HEK293 (cell line): ENCODE measurements at regions not wholly inside any gene's neighbourhood (a gene's known extent, or its start where the extent isn't known, plus 50 kb on each side); places are given as distances from the start of the nearest gene placed in this dataset.
A peak's percentile ranks its signal among the peaks of the same experiment; 100 is the strongest.

Experiments
- CTCF ChIA-PET: fragments of 350-600 bp; formaldehyde crosslinking; extraction: SDS; loops from one replicate; lab custom pipeline; 2021; ENCODE audit warnings: antibody characterized with exemption; lab: Yijun Ruan, JAX
- POLR2A ChIA-PET: fragments of 300-600 bp; formaldehyde crosslinking; extraction: SDS; loops from one replicate; lab custom pipeline; 2020; ENCODE audit warnings: antibody characterized with exemption, inconsistent platforms; lab: Yijun Ruan, JAX
- H3K27ac ChIP-seq: fragments of 200-500 bp; sonication (Bioruptor generic); 2 replicates; pipeline ENCODE4 v1.5.1; 2014; ENCODE audit warnings: low read depth, low read length, control low read depth, inconsistent platforms; ENCODE audit errors: extremely low read depth
- H3K36me3 ChIP-seq, 2 experiments: fragments of 200-500 bp in 1 of 2; sonication (Bioruptor generic) in 1 of 2; 1 replicate in 1 of 2; 2 replicates in 1 of 2; pipeline ENCODE4 v1.5.1; 2014 to 2017; ENCODE audit warnings: inconsistent platforms in 2 of 2, low read length in 2 of 2; ENCODE audit not compliant: control insufficient read depth in 2 of 2, insufficient read depth in 1 of 2
- H3K4me1 ChIP-seq: fragments of 200-500 bp; sonication (Bioruptor generic); 2 replicates; pipeline ENCODE4 v1.5.1; 2014; ENCODE audit warnings: mild to moderate bottlenecking, low read length, inconsistent platforms; ENCODE audit not compliant: control insufficient read depth, insufficient read depth
- H3K4me3 ChIP-seq: 2 replicates; pipeline ENCODE4 v1.5.1; 2011; ENCODE audit warnings: low read depth, mild to moderate bottlenecking, control low read depth, low read length, moderate library complexity
- H3K9me3 ChIP-seq: fragments of 200-500 bp; sonication (Bioruptor generic); 2 replicates; pipeline ENCODE4 v1.5.1; 2014; ENCODE audit warnings: low read depth, low read length, inconsistent platforms; ENCODE audit not compliant: control insufficient read depth, insufficient read depth
- FEZF1 ChIP-seq: fragments of 450-650 bp; formaldehyde crosslinking; IDR thresholded peaks from 2 replicates; pipeline ENCODE4 v1.5.1; 2016; ENCODE audit warnings: missing biosample characterization, missing genetic modification characterization
- GLI4 ChIP-seq: fragments of 450-650 bp; formaldehyde crosslinking; IDR thresholded peaks from 2 replicates; pipeline ENCODE4 v1.5.1; 2016; ENCODE audit warnings: missing biosample characterization, missing genetic modification characterization
- MEIS1 ChIP-seq: sonication (generic); formaldehyde crosslinking; IDR thresholded peaks from 2 replicates; pipeline ENCODE4 v1.8.1; 2022; ENCODE audit warnings: missing genetic modification reagents, mild to moderate bottlenecking, borderline replicate concordance
- OSR2 ChIP-seq: fragments of 450-650 bp; formaldehyde crosslinking; IDR thresholded peaks from 2 replicates; pipeline ENCODE4 v1.5.1; 2016; ENCODE audit warnings: missing biosample characterization, missing genetic modification characterization
- OVOL3 ChIP-seq: fragments of 450-650 bp; formaldehyde crosslinking; IDR thresholded peaks from 2 replicates; pipeline ENCODE4 v1.5.1; 2016; ENCODE audit warnings: missing biosample characterization, missing genetic modification characterization
- PATZ1 ChIP-seq: fragments of 450-650 bp; formaldehyde crosslinking; IDR thresholded peaks from 2 replicates; pipeline ENCODE4 v1.5.1; 2016; ENCODE audit warnings: missing biosample characterization, missing genetic modification characterization
- PRDM4 ChIP-seq: fragments of 450-650 bp; formaldehyde crosslinking; IDR thresholded peaks from 2 replicates; pipeline ENCODE4 v1.5.1; 2017; ENCODE audit warnings: missing biosample characterization, missing genetic modification characterization
- REPIN1 ChIP-seq: fragments of 450-650 bp; formaldehyde crosslinking; IDR thresholded peaks from 2 replicates; pipeline ENCODE4 v1.5.1; 2017; ENCODE audit warnings: missing biosample characterization, missing genetic modification characterization, low read depth
- ZBTB21 ChIP-seq: fragments of 450-650 bp; formaldehyde crosslinking; IDR thresholded peaks from 2 replicates; pipeline ENCODE4 v1.5.1; 2017; ENCODE audit warnings: missing biosample characterization, missing genetic modification characterization
- ZFP41 ChIP-seq: fragments of 450-650 bp; formaldehyde crosslinking; IDR thresholded peaks from 2 replicates; pipeline ENCODE4 v1.5.1; 2016; ENCODE audit warnings: missing biosample characterization, missing genetic modification characterization, borderline replicate concordance
- ZNF10 ChIP-seq: fragments of 450-650 bp; formaldehyde crosslinking; IDR thresholded peaks from 2 replicates; pipeline ENCODE4 v1.5.1; 2017; ENCODE audit warnings: missing biosample characterization, missing genetic modification characterization
- ZNF114 ChIP-seq: fragments of 450-650 bp; formaldehyde crosslinking; IDR thresholded peaks from 2 replicates; pipeline ENCODE4 v1.5.0; 2017; ENCODE audit warnings: missing biosample characterization, missing genetic modification characterization
- ZNF133 ChIP-seq: fragments of 450-650 bp; formaldehyde crosslinking; IDR thresholded peaks from 2 replicates; pipeline ENCODE4 v1.5.1; 2016; ENCODE audit warnings: missing biosample characterization, missing genetic modification characterization
- ZNF16 ChIP-seq: fragments of 450-650 bp; formaldehyde crosslinking; IDR thresholded peaks from 2 replicates; pipeline ENCODE4 v1.5.1; 2016; ENCODE audit warnings: low read depth, missing biosample characterization, missing genetic modification characterization
- ZNF248 ChIP-seq: fragments of 450-650 bp; formaldehyde crosslinking; IDR thresholded peaks from 2 replicates; pipeline ENCODE4 v1.5.1; 2017; ENCODE audit warnings: missing biosample characterization, missing genetic modification characterization
- ZNF26 ChIP-seq: fragments of 450-650 bp; formaldehyde crosslinking; IDR thresholded peaks from 2 replicates; pipeline ENCODE4 v1.5.1; 2016; ENCODE audit warnings: missing biosample characterization, missing genetic modification characterization
- ZNF354C ChIP-seq: fragments of 450-650 bp; formaldehyde crosslinking; IDR thresholded peaks from 2 replicates; pipeline ENCODE4 v1.5.1; 2016; ENCODE audit warnings: missing biosample characterization, missing genetic modification characterization, low read depth, borderline replicate concordance
- ZNF37A ChIP-seq: fragments of 450-650 bp; IDR thresholded peaks from 2 replicates; pipeline ENCODE4 v1.5.1; 2018; ENCODE audit warnings: missing biosample characterization, missing genetic modification characterization
- ZNF416 ChIP-seq: fragments of 450-650 bp; formaldehyde crosslinking; IDR thresholded peaks from 2 replicates; pipeline ENCODE4 v1.5.1; 2016; ENCODE audit warnings: missing biosample characterization, missing genetic modification characterization
- ZNF433 ChIP-seq: fragments of 450-650 bp; formaldehyde crosslinking; IDR thresholded peaks from 2 replicates; pipeline ENCODE4 v1.5.1; 2016; ENCODE audit warnings: missing biosample characterization, missing genetic modification characterization, low read depth
- ZNF473 ChIP-seq: fragments of 450-650 bp; formaldehyde crosslinking; IDR thresholded peaks from 2 replicates; pipeline ENCODE4 v1.5.1; 2017; ENCODE audit warnings: missing biosample characterization, missing genetic modification characterization
- ZNF488 ChIP-seq: fragments of 450-650 bp; formaldehyde crosslinking; IDR thresholded peaks from 2 replicates; pipeline ENCODE4 v1.5.1; 2016; ENCODE audit warnings: missing biosample characterization, missing genetic modification characterization
- ZNF501 ChIP-seq: fragments of 450-650 bp; formaldehyde crosslinking; IDR thresholded peaks from 2 replicates; pipeline ENCODE4 v1.5.1; 2016; ENCODE audit warnings: missing biosample characterization, missing genetic modification characterization
- ZNF645 ChIP-seq: fragments of 450-650 bp; formaldehyde crosslinking; IDR thresholded peaks from 2 replicates; pipeline ENCODE4; 2016; ENCODE audit warnings: missing biosample characterization, missing genetic modification characterization
- ZNF747 ChIP-seq: fragments of 450-650 bp; formaldehyde crosslinking; IDR thresholded peaks from 2 replicates; pipeline ENCODE4 v1.5.1; 2016; ENCODE audit warnings: missing biosample characterization, missing genetic modification characterization
- TF ChIP-seq, protein P1 (sequence below): fragments of 450-650 bp; formaldehyde crosslinking; IDR thresholded peaks from 2 replicates; pipeline ENCODE4 v1.5.1; 2016; ENCODE audit warnings: missing biosample characterization, missing genetic modification characterization

- no peak overlapping the region for H3K27ac ChIP-seq
- H3K4me1 ChIP-seq: peaks cover 3% of the 10 kb centered on the region; the same call in 1 of the 2 replicates
- no peaks in the 10 kb centered on the region; the same call in 1 of the 2 replicates for H3K9me3 ChIP-seq
- no peaks in the 10 kb centered on the region; a peak in 1 of 3 replicates for H3K36me3 ChIP-seq
- POLR2A ChIA-PET: no interaction called here
- CTCF ChIA-PET: no interaction called here
- TF ChIP-seq FEZF1 (tag by site-specific recombination): no peak
- TF ChIP-seq ZNF26 (tag by site-specific recombination): no peak
- no peak for TF ChIP-seq PATZ1 (tag by site-specific recombination)
- TF ChIP-seq ZNF488 (tag by site-specific recombination): no peak
- no peak overlapping the region for H3K4me3 ChIP-seq
Observed at GRCh38 chr15:81968691-81969090, 77.1 kb downstream of the MEX3B start.

- CTCF ChIA-PET: no interaction called here
- peaks cover 20% of the 10 kb centered on the region for H3K4me1 ChIP-seq
- no peak overlapping the region for H3K4me3 ChIP-seq
- no peak overlapping the region for H3K27ac ChIP-seq
- POLR2A ChIA-PET: no interaction called here
- H3K36me3 ChIP-seq: no peaks in the 10 kb centered on the region; a peak in 1 of 3 replicates
- no peaks in the 10 kb centered on the region; the same call in 1 of the 2 replicates for H3K9me3 ChIP-seq
- TF ChIP-seq ZNF37A (tag by site-specific recombination): no peak
- TF ChIP-seq REPIN1 (tag by site-specific recombination): no peak
- no peak for TF ChIP-seq ZNF248 (tag by site-specific recombination)
- no peak for TF ChIP-seq ZFP41 (tag by site-specific recombination)
- TF ChIP-seq ZNF747 (tag by site-specific recombination): no peak
- TF ChIP-seq ZNF645 (tag by site-specific recombination): no peak
- TF ChIP-seq ZNF433 (tag by site-specific recombination): no peak
- no peak for TF ChIP-seq ZNF501
- TF ChIP-seq, protein P1, sequence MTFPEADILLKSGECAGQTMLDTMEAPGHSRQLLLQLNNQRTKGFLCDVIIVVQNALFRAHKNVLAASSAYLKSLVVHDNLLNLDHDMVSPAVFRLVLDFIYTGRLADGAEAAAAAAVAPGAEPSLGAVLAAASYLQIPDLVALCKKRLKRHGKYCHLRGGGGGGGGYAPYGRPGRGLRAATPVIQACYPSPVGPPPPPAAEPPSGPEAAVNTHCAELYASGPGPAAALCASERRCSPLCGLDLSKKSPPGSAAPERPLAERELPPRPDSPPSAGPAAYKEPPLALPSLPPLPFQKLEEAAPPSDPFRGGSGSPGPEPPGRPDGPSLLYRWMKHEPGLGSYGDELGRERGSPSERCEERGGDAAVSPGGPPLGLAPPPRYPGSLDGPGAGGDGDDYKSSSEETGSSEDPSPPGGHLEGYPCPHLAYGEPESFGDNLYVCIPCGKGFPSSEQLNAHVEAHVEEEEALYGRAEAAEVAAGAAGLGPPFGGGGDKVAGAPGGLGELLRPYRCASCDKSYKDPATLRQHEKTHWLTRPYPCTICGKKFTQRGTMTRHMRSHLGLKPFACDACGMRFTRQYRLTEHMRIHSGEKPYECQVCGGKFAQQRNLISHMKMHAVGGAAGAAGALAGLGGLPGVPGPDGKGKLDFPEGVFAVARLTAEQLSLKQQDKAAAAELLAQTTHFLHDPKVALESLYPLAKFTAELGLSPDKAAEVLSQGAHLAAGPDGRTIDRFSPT: no peak
- no peak for TF ChIP-seq ZNF114 (tag by site-specific recombination)
- no peak for TF ChIP-seq GLI4 (tag by site-specific recombination)
- TF ChIP-seq ZNF416 (tag by site-specific recombination): no peak
- peak; percentile 95 for TF ChIP-seq OVOL3 (tag by site-specific recombination)
- peak; percentile 99 for TF ChIP-seq OSR2 (tag by site-specific recombination)
- TF ChIP-seq ZNF16 (tag by site-specific recombination): no peak
- no peak for TF ChIP-seq ZNF354C (tag by site-specific recombination)
- no peak for TF ChIP-seq ZNF10 (tag by site-specific recombination)
- no peak for TF ChIP-seq ZNF133 (tag by site-specific recombination)
- TF ChIP-seq ZBTB21 (tag by site-specific recombination): no peak
- TF ChIP-seq MEIS1 (CRISPR knock-in tag): no peak
- TF ChIP-seq ZNF473 (tag by site-specific recombination): no peak
- TF ChIP-seq PRDM4 (tag by site-specific recombination): 0 out of 2 replicates have a peak, but pooled peaks have one; percentile 25
Observed at GRCh38 chr15:81966631-81967030, 79.2 kb downstream of the MEX3B start.
